Common myeloid progenitor, CD34-positive (primary cell): ENCODE measurements at regions not wholly inside any gene's neighbourhood (a gene's known extent, or its start where the extent isn't known, plus 50 kb on each side); places are given as distances from the start of the nearest gene placed in this dataset.
"Not testable (repeated sequence)": the region's sequence is repeated elsewhere in the genome, so short reads cannot be mapped to it uniquely, and the experiment has no call there.

Source experiments
- CTCF ChIA-PET: fragments of 350-600 bp; sonication (Branson Sonifier 250); formaldehyde crosslinking; loops from one replicate; lab custom pipeline; 2021; ENCODE audit warnings: antibody characterized with exemption; lab: Charles Lee
- POLR2A ChIA-PET: fragments of 350-600 bp; sonication (Branson Sonifier 250); formaldehyde crosslinking; loops from one replicate; lab custom pipeline; 2021; ENCODE audit warnings: antibody characterized with exemption; lab: Charles Lee
- DNase-seq, 3 donors: peaks; one replicate each; pipeline versions ENCODE4 v3.0.0 to v3.0.0-alpha.2; 2013
- H3K27ac ChIP-seq, 2 experiments: 1 replicate in 1 of 2; 2 replicates in 1 of 2; pipeline ENCODE4 v1.7.0; 2013; ENCODE audit warnings: inconsistent platforms in 2 of 2, low read length in 2 of 2, mild to moderate bottlenecking in 2 of 2, low read depth in 1 of 2, moderate library complexity in 1 of 2; ENCODE audit not compliant: severe bottlenecking in 2 of 2, insufficient read depth in 1 of 2, poor library complexity in 1 of 2
- H3K27me3 ChIP-seq, 5 experiments: replicated peaks in 2 of 5; 1 replicate in 3 of 5; 2 replicates in 2 of 5; pipeline versions ENCODE4 v1.6.1 to v1.7.0; 2013; ENCODE audit warnings: low read length in 4 of 5, mild to moderate bottlenecking in 2 of 5, moderate library complexity in 2 of 5, inconsistent platforms in 1 of 5; ENCODE audit not compliant: insufficient read depth in 5 of 5, control insufficient read depth in 4 of 5
- H3K36me3 ChIP-seq, 4 experiments: 1 replicate in 2 of 4; 2 replicates in 2 of 4; pipeline versions ENCODE4 v1.6.1 to v1.7.0; 2013; ENCODE audit warnings: low read length in 3 of 4, control low read depth in 1 of 4, mild to moderate bottlenecking in 1 of 4; ENCODE audit not compliant: control insufficient read depth in 4 of 4, insufficient read depth in 4 of 4
- H3K4me1 ChIP-seq, 4 experiments: 1 replicate in 3 of 4; 2 replicates in 1 of 4; pipeline versions ENCODE4 v1.6.1 to v1.7.1; 2013; ENCODE audit warnings: low read length in 3 of 4, mild to moderate bottlenecking in 3 of 4, control low read depth in 1 of 4, inconsistent platforms in 1 of 4, moderate library complexity in 1 of 4; ENCODE audit not compliant: control insufficient read depth in 4 of 4, insufficient read depth in 4 of 4; ENCODE audit errors: control extremely low read depth in 1 of 4
- H3K4me3 ChIP-seq, 7 experiments: 1 replicate in 4 of 7; 2 replicates in 3 of 7; pipeline versions ENCODE4 v1.5.1 to v1.7.0; 2013; ENCODE audit warnings: mild to moderate bottlenecking in 7 of 7, low read length in 6 of 7, moderate library complexity in 6 of 7, inconsistent platforms in 2 of 7, low read depth in 2 of 7, control low read depth in 1 of 7; ENCODE audit not compliant: insufficient read depth in 4 of 7, control insufficient read depth in 1 of 7; ENCODE audit errors: extremely low read depth in 1 of 7
- H3K9me3 ChIP-seq, 5 experiments: 1 replicate in 4 of 5; 2 replicates in 1 of 5; pipeline versions ENCODE4 v1.6.1 to v1.7.1; 2013; ENCODE audit warnings: low read length in 4 of 5, mild to moderate bottlenecking in 2 of 5, inconsistent platforms in 1 of 5, low read depth in 1 of 5, moderate library complexity in 1 of 5; ENCODE audit not compliant: control insufficient read depth in 4 of 5, insufficient read depth in 2 of 5; ENCODE audit errors: control extremely low read depth in 1 of 5
- WGBS: methylation state at CpG from one replicate; pipeline ENCODE4 v1.1.5; 2013; ENCODE audit not compliant: insufficient coverage; 5-methylcytosine and 5-hydroxymethylcytosine counted together

DNA sequence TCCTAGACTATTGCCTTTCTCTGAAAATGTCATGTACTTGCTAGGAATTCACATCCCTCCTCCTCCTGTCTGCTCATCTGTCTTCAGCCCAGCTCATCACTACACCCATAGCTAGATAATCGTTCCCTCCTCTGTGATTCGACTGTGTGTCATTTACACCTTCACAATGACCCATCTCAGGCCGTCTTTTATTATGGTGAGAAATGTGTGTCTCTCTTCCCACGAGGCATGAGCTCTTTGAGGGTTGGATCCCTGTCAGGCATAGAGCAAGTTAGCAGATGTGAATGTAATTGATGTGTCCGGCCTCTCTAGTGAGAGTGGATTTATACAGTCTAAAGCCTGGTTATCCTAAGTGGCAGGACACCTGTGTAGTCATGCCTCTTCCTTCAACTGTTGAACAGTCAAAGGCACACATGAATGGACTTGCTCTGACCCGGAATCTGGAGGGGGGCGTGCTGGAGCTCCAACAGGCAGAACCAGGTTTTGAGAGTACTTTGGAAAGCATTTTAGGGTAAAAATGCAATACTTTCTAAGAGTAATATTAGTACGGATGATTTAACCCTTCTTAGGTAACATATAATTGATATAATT is 182.1 kb downstream of the UTRN start:
- Histone ChIP-seq H3K27me3 (no peaks in the 10 kb centered on the region), H3K4me3 (no peak overlapping the region), H3K27ac (no peak overlapping the region), H3K9me3 (peaks cover 0 to 2% (median 0%) of the 10 kb centered on the region in 5 experiments), H3K36me3 (peaks cover 20 to 65% (median 38%) of the 10 kb centered on the region in 4 experiments), H3K4me1 (no peaks in the 10 kb centered on the region)
- no peak for DNase-seq
- POLR2A ChIA-PET: no interaction called here
- CTCF ChIA-PET: interaction anchor here (0.7 to 1.7 kb wide), 2 partner anchors 9 to 33 kb away, joined by 3 to 6 read pairs; no protein-coding TSS in a partner anchor
- 100% methylated on average over 1 of the region's 8 CpGs for WGBS

DNA sequence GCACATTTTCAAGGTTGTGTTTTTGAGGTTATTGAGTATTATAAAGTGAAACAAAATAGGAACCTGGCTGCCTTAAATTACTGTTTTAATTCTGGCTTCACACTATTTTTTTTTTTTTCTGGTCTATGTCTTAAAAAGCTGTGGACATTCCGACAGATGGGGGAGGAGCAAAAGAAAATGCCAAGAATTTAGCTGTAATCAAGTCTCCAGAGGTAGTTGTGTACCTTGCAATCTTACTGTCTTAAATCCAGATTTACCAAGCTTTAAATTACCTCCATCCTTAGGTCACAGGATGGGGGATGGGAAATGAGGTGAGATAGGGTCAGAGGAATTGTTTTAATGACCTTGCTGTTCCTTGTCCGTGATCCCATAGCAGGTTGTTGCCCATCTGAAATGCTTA is 182.8 kb downstream of the UTRN start:
- H3K4me3 ChIP-seq: no peak overlapping the region
- peaks cover 0 to 2% (median 0%) of the 10 kb centered on the region in 5 experiments for H3K9me3 ChIP-seq
- H3K27me3 ChIP-seq: no peaks in the 10 kb centered on the region
- DNase-seq: no peak
- no peaks in the 10 kb centered on the region for H3K4me1 ChIP-seq
- ChIA-PET POLR2A (no interaction called here), CTCF (no interaction called here)
- H3K36me3 ChIP-seq: peaks cover 19 to 61% (median 35%) of the 10 kb centered on the region in 4 experiments
- H3K27ac ChIP-seq: no peak overlapping the region
- 100% methylated on average over 2 of the region's 2 CpGs for WGBS

DNA sequence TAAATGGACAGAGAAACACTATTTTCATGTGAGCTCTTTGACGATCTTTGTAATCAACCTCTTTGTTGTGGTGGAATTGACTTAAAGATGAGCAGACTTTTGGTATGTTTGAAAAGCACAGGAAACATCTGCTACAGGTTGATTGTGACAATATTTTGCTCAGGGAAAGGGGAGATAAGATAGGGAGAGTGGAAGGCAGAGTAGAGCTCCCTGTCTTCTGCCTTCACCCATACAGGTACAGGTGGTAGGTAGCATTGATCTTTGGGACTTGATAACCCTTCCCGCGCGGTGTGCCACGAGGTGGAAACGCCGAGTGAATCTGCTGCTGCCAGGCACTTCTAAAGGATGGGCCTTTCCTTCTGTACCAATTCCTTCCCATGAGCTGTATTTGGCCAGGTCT is 183.6 kb downstream of the UTRN start:
- 91% methylated on average over 7 of the region's 7 CpGs for WGBS

DNA sequence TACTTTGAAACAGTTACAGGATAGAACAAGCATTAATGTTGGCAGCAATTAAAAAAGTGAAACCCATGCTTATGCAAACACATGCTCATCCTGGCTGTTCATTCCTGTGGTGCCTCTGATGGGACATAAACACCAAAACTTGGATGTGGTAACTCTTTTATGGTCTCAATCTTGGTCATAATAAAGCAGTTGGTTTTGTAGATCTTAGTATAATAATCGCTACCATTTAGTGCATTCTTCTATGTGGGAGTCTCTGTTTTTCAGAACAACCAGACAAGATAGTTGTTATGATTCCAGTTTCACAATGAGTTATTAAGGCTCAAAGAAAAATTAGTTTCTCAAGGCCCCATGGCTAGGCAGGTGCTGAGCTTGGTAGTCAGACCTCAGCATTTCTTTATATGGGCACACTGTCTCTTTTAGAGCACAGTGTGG is 184.0 kb downstream of the UTRN start:
- Histone ChIP-seq H3K4me3 (no peak overlapping the region), H3K36me3 (peaks cover 17 to 58% (median 28%) of the 10 kb centered on the region in 4 experiments), H3K27ac (no peak overlapping the region), H3K27me3 (no peaks in the 10 kb centered on the region), H3K9me3 (peaks cover 0 to 2% (median 0%) of the 10 kb centered on the region in 5 experiments), H3K4me1 (no peaks in the 10 kb centered on the region)
- ChIA-PET CTCF (interaction anchor here (1.0 kb wide), 1 partner anchor 11 kb away, joined by 3 read pairs; no protein-coding TSS in a partner anchor), POLR2A (no interaction called here)
- no CpG with 5 or more reads among the region's 1 CpG for WGBS
- DNase-seq: peak in 1 of 3 donors; percentile 2

More for the DNA sequence above, 183.6 kb downstream of the UTRN start:
- H3K27ac ChIP-seq: no peak overlapping the region
- no peaks in the 10 kb centered on the region for H3K4me1 ChIP-seq
- no peaks in the 10 kb centered on the region for H3K27me3 ChIP-seq
- peaks cover 17 to 59% (median 29%) of the 10 kb centered on the region in 4 experiments for H3K36me3 ChIP-seq
- ChIA-PET POLR2A (no interaction called here), CTCF (interaction anchor here (1.0 kb wide), 1 partner anchor 11 kb away, joined by 3 read pairs; no protein-coding TSS in a partner anchor)
- peaks cover 0 to 2% (median 0%) of the 10 kb centered on the region in 5 experiments for H3K9me3 ChIP-seq
- H3K4me3 ChIP-seq: no peak overlapping the region
- DNase-seq: peak; percentile 9 to 64 (median 38)

DNA sequence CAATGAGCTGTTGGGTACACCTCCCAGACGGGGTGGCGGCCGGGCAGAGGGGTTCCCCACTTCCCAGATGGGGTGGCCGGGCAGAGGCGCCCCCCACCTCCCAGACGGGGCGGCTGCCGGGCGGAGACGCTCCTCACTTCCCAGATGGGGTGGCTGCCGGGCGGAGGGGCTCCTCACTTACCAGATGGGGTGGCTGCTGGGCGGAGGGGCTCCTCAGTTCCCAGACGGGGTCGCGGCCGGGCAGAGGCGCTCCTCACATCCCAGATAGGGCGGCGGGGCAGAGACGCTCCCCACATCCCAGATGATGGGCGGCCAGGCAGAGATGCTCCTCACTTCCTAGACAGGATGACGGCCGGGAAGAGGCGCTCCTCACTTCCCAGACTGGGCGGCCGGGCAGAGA is 185.1 kb downstream of the UTRN start:
- H3K36me3 ChIP-seq: peaks cover 17 to 59% (median 29%) of the 10 kb centered on the region in 4 experiments
- WGBS: 95% methylated on average over 18 of the region's 27 CpGs
- DNase-seq, CTCF ChIA-PET, POLR2A ChIA-PET, H3K27ac ChIP-seq, H3K9me3 ChIP-seq, H3K4me1 ChIP-seq, H3K27me3 ChIP-seq, H3K4me3 ChIP-seq: not testable (repeated sequence)

GRCh38 chr6:144471986-144472385 is 186.9 kb downstream of the UTRN start:
- POLR2A ChIA-PET: no interaction called here

DNA sequence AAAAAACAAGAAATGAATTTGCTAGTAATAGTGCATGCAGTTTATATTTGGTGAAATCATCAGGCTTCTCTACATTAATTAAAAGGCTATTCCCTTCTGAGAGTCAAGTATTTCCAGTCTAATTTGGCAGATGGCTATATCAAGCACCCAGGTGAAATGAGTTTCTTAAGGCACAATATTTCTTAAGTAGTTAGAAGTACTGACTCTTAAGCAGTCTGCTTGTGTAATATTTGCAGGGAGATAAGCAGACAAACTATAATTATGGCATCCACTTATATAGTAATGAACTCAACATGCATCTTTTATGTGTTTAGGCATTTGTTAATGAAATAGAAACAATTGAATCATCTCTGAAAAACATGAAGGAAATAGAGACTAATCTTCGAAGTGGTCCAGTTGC is 189.2 kb downstream of the UTRN start:
- Histone ChIP-seq H3K27me3 (no peaks in the 10 kb centered on the region), H3K9me3 (no peaks in the 10 kb centered on the region), H3K27ac (no peak overlapping the region), H3K36me3 (peaks cover 7 to 54% (median 25%) of the 10 kb centered on the region in 4 experiments), H3K4me3 (no peak overlapping the region), H3K4me1 (peaks cover 0 to 11% (median 4%) of the 10 kb centered on the region in 4 experiments)
- WGBS: 100% methylated on average over 1 of the region's 1 CpG
- DNase-seq: no peak
- CTCF ChIA-PET: interaction anchor here (0.9 kb wide), 1 partner anchor 134 kb away, joined by 3 read pairs; no protein-coding TSS in a partner anchor
- POLR2A ChIA-PET: interaction anchor here (0.9 kb wide), 1 partner anchor 37 kb away, joined by 3 read pairs; no protein-coding TSS in a partner anchor

More at GRCh38 chr6:144471986-144472385, 186.9 kb downstream of the UTRN start:
- no peak for DNase-seq
- CTCF ChIA-PET: no interaction called here
- peaks cover 16 to 60% (median 29%) of the 10 kb centered on the region in 4 experiments for H3K36me3 ChIP-seq
- no CpG with 5 or more reads among the region's 3 CpGs for WGBS
- no peak overlapping the region for H3K27ac ChIP-seq
- H3K9me3 ChIP-seq: peaks cover 0 to 2% (median 0%) of the 10 kb centered on the region in 5 experiments
- H3K4me1 ChIP-seq: peaks cover 0 to 11% (median 4%) of the 10 kb centered on the region in 4 experiments
- H3K27me3 ChIP-seq: no peaks in the 10 kb centered on the region
- no peak overlapping the region for H3K4me3 ChIP-seq
